Lower leg skin (tissue), 4 donors: ENCODE measurements at regions not wholly inside any gene's neighbourhood (a gene's known extent, or its start where the extent isn't known, plus 50 kb on each side); places are given as distances from the start of the nearest gene placed in this dataset.
"Not testable (repeated sequence)": the region's sequence is repeated elsewhere in the genome, so short reads cannot be mapped to it uniquely, and the experiment has no call there.

Experiments
- DNase-seq, 2 donors: peaks; one replicate each; pipeline ENCODE4 v3.0.0-alpha.2; 2019; ENCODE audit warnings: low spot score in 2 of 2
- H3K4me3 ChIP-seq: fragments of 200-600 bp; sonication (generic); 2 replicates; pipeline ENCODE4 v1.5.1; 2017; ENCODE audit warnings: mild to moderate bottlenecking, low read depth; ENCODE audit not compliant: poor library complexity, severe bottlenecking
- CTCF ChIP-seq, 3 donors: fragments of 450-650 bp; IDR thresholded peaks; one replicate each; pipeline ENCODE4 v1.5.1; 2016; ENCODE audit warnings: antibody characterized with exemption in 3 of 3, mild to moderate bottlenecking in 3 of 3, moderate library complexity in 2 of 3
- POLR2A ChIP-seq, 2 donors: fragments of 450-650 bp; IDR thresholded peaks; one replicate each; pipeline ENCODE4 v1.6.1; 2016 to 2017; ENCODE audit warnings: antibody characterized with exemption in 2 of 2, mild to moderate bottlenecking in 1 of 2, moderate library complexity in 1 of 2
- WGBS, 2 donors: methylation state at CpG; one replicate each; pipeline ENCODE4 v1.1.5; 2018; 5-methylcytosine and 5-hydroxymethylcytosine counted together
- intact Hi-C: fragments of 100-400 bp; cut with DNase I; formaldehyde crosslinking; loops from one replicate; pipeline ENCODE4 v1.15.0; 2023; ENCODE audit warnings: low total_unique reads

DNA sequence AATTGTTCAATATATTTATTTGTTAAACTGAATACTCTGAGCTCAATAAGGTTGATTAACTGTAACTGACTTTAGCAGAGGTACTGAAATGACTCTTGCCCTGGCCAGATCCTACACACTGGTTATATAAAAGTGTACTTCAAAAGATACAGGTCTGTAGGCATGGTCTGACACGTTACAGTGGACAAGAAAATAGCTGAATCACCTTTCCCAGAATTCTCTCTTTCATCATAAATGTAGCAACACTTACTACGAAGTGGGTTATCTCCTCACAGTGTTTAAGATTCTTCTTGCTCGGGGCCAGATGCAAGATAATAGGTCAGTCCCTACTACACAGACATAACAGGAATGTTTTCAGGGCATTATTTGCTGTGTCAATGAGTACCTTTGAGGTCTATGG is 107.0 kb upstream of the ZC3H15 start:
- no peak for TF ChIP-seq CTCF (IDR thresholded peaks at IDR 0.05)
- TF ChIP-seq POLR2A (IDR thresholded peaks at IDR 0.05), result no peak
- 71 to 72% methylated on average over 3 of the region's 3 CpGs for WGBS, 2 donors

GRCh38 chr2:186380805-186381204 is 105.3 kb upstream of the ZC3H15 start:
- intact Hi-C loops, result no loop called here
- no peak overlapping the region for H3K4me3 ChIP-seq
- WGBS, 2 donors, result 88 to 90% methylated on average over 2 of the region's 2 CpGs
- DNase-seq, result no peak
- TF ChIP-seq CTCF (IDR thresholded peaks at IDR 0.05) (no peak), POLR2A (IDR thresholded peaks at IDR 0.05) (no peak)

More for the DNA sequence above, 107.0 kb upstream of the ZC3H15 start:
- H3K4me3 ChIP-seq, result no peak overlapping the region
- intact Hi-C loops, result no loop called here
- DNase-seq, result no peak

DNA sequence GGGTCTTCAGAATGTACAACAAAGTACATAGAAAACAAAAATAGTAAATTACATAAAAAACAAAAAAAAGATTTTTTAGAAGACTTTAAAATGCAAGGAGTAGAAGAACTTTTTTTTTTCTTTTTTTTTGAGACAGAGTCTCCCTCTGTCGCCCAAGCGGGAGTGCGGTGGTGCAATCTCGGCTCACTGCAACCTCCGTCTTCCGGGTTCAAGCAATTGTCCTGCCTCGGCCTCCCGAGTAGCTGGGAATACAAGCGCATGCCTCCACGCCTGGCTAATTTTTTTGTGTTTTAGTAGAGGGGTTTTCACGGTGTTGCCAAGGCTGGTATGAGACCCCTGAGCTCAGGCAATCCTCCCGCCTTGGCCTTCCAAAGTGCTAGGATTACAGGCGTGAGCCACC is 104.5 kb upstream of the ZC3H15 start:
- H3K4me3 ChIP-seq, result no peak overlapping the region
- TF ChIP-seq POLR2A (IDR thresholded peaks at IDR 0.05), result no peak
- TF ChIP-seq CTCF (IDR thresholded peaks at IDR 0.05), result no peak
- WGBS, 2 donors, result 93 to 96% methylated on average over 13 of the region's 13 CpGs
- intact Hi-C loops, result no loop called here
- no peak for DNase-seq

DNA sequence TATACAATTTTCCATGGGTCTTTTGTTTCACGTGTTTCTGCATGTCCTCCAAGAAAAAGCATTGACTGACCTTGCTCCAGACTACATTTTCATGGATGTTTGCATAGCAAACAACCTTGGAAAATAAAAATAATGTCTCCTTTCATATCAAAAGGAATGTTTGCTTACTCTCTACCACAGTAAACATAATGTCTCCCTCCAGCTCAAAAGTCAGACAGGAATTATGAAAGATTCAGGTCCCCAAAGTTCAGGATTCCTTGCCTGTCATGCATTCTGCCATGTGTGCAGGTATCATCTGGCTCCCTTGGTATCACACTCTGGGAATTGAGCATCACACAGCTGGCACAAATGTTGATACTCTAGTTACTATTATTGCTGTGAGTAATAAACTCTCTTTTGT is 103.1 kb upstream of the ZC3H15 start:
- WGBS, 2 donors, result 78 to 82% methylated on average over 1 of the region's 1 CpG

GRCh38 chr2:186384226-186384625 is 101.8 kb upstream of the ZC3H15 start:
- TF ChIP-seq CTCF (IDR thresholded peaks at IDR 0.05) (no peak), POLR2A (IDR thresholded peaks at IDR 0.05) (no peak)
- H3K4me3 ChIP-seq, result no peak overlapping the region
- DNase-seq, result no peak
- intact Hi-C loops, result no loop called here

More for the DNA sequence above, 103.1 kb upstream of the ZC3H15 start:
- DNase-seq, result no peak
- TF ChIP-seq POLR2A (IDR thresholded peaks at IDR 0.05) (no peak), CTCF (IDR thresholded peaks at IDR 0.05) (no peak)
- intact Hi-C loops, result no loop called here
- no peak overlapping the region for H3K4me3 ChIP-seq

- DNase-seq, intact Hi-C loops, H3K4me3 ChIP-seq: not testable (repeated sequence)
- WGBS, 2 donors, result 95% methylated on average over 4 of the region's 4 CpGs
These were observed 100.3 kb upstream of the ZC3H15 start for GRCh38 chr2:186385638-186386201.
